Glomerular visceral epithelial cell (primary cell): ENCODE measurements at regions not wholly inside any gene's neighbourhood (a gene's known extent, or its start where the extent isn't known, plus 50 kb on each side); places are given as distances from the start of the nearest gene placed in this dataset.

Experiments
- DNase-seq: peaks from one replicate; pipeline ENCODE4 v3.0.0-alpha.2; 2016; ENCODE audit errors: extremely low spot score

DNA sequence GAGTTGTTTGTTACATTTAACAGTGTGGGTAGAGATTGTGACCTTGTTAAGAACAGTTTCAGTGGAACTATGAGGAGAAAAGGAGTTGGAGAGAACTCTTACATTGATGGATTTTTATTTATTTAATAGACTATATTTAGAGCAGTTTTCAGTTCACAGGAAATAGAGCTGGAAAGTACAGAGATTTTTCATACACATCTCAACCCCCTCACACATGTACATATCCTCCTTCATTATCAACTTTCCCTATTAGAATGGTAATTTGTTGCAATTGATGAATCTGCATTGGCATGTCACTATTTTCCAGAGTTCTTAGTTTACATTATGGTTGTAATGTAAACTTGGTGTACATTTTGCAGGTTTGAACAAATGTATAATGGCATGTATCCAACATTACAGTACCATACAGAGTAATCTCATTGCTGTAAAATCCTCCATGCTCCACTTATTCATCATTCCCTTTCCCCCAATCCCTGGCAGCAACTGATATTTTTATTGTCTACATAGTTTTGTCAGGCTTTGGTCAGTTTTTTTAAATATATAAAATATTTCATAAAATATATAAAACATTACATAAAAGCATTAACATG is 756.6 kb upstream of the DPPA4 start:
- no peak for DNase-seq

GRCh38 chr3:110099711-110100110 is 762.4 kb upstream of the DPPA4 start:
- DNase-seq, result no peak

DNA sequence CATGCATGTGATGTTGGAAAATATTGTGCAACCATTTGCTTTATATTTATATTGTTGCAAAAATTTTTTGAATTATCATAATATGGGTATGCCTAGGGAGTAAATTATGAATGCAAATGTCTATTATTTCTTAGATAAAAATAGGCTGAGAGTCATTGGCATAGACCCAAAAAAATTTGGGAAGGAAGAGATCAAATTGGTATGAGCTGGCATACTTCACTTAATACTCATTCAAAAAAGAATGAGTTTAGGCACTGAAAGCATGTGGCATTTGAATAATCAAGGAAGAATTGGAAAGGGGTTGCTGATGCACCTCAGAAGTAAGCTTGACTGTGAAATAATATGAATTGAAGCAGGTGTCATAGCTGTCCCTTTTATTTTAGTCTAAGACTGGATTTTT is 764.0 kb upstream of the DPPA4 start:
- no peak for DNase-seq

- no peak for DNase-seq
Measured at GRCh38 chr3:110106805-110107204, 769.5 kb upstream of the DPPA4 start.

- DNase-seq, result no peak
Measured at GRCh38 chr3:110123946-110124345, 786.6 kb upstream of the DPPA4 start.

GRCh38 chr3:110126065-110126464 is 788.7 kb upstream of the DPPA4 start:
- no peak for DNase-seq

GRCh38 chr3:110133971-110134370 is 796.6 kb upstream of the DPPA4 start:
- no peak for DNase-seq

DNA sequence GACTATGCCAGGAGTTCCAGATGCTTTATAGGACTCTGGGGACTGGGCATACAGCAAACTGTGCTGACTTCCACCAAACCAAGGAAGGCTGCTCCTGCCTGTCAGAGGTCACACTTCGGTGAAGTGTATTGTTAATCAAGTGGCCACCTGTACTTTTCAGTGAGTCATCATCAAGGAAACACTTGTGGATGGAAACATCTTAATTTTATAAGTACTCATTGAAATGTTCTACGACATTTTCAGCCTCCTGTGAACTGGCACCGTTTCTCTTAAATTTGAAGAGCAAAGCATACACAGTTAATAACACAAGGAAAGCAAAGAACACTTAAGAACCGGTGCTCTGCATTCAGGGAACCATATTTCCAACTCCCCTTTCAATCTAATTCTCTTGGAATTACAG is 801.7 kb upstream of the DPPA4 start:
- no peak for DNase-seq

DNA sequence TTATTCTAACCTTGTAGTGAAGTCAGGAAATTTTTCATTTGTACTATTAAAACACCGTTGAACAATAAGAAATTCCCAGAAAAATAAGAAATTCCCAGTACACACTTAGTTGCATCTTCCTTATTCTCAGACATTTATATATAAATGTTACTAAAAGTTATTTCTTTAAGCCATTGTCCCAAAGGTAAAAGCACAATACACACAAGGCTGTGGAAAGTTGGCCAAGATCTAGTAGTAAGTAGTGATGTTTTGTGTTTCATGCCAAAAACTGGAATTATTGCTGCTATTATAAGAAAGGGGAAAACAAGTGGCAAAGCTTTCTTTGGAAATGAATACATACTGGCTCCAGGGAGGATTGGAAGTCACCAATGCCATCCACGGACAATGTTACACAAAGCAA is 802.5 kb upstream of the DPPA4 start:
- DNase-seq, result no peak

- no peak for DNase-seq
Measured at GRCh38 chr3:110149763-110150162, 812.4 kb upstream of the DPPA4 start.

- DNase-seq, result no peak
Measured at GRCh38 chr3:110157221-110157620, 819.9 kb upstream of the DPPA4 start.

GRCh38 chr3:110164632-110165369 is 827.5 kb upstream of the DPPA4 start:
- no peak for DNase-seq

GRCh38 chr3:110165370-110165743 is 828.0 kb upstream of the DPPA4 start:
- no peak for DNase-seq

- DNase-seq, result no peak
Measured at GRCh38 chr3:110165753-110166152, 828.4 kb upstream of the DPPA4 start.

- DNase-seq, result no peak
Measured at GRCh38 chr3:110166791-110167190, 829.4 kb upstream of the DPPA4 start.

DNA sequence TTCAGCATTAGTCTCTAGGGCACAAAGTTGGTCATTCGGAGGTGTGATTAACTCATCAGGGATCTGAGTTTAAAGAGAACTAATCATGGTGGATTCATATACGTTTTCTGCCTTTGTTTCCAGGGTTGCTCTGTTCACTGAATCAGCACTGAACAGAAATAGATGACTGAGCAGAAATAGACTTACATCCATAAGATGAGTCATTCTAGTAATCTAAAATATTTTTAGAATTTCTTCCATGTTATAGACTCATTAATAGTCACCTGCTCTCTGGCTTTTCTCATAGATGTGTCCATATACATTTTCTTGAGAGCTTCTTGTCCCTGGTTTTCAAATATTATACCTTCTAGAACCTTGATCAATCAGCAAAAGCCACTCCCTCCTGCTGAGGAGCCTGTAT is 837.6 kb upstream of the DPPA4 start:
- DNase-seq, result no peak

DNA sequence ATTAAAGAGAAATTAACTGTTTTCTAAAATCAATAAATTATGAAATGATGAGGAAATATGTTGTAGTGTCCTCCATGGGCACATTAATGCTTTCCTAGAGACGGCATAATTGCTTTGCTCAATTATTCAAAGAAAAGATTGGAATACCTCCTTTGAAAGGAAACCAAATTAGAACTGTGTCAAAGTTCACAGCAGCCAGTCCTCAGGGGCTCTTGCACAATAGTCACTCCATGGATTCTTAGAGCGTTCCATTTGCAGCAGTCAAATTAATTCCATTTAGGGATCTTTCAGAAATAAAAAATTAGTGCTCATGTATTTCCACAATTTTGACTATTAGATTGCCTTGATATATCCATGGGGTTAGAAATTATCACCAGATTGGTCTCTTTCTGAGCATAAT is 841.6 kb upstream of the DPPA4 start:
- no peak for DNase-seq

DNA sequence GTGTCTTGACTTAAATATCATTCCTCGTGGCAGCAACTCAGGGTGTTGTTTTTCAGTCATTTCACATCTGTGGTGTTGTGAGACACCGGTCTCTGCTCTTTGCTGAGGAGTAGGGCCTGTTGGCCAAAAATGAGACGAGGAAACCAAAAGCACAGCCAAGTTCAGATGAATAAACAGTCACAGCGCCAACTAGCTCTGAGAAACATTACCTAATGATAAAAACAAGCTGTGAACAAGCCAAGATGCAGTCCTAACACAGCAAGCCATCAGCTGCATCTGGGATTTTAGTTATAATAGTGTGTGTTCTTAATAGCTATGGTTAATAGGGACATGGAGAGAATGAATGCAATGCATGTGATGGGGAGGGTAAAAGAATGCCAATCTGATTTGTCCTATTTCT is 843.4 kb upstream of the DPPA4 start:
- no peak for DNase-seq

DNA sequence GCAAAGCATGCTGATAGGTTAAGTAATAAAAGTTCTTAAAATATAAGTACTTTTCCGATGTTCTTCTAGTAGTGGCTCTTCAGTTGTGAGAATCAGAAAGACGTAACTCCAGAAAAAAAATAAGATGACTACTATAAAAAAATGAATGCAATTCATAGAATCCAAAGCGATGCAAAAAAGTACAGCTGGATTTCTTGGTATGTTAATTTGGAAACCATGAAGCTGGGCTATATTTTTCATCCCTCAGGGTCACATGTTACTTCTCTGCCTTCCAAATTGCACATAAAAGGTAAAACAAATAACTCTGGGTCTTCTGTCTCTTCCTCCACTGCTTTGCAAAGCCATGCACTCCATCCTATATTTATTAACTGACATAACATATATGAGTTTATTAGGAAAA is 843.9 kb upstream of the DPPA4 start:
- no peak for DNase-seq

- no peak for DNase-seq
Measured at GRCh38 chr3:110184536-110184935, 847.2 kb upstream of the DPPA4 start.

DNA sequence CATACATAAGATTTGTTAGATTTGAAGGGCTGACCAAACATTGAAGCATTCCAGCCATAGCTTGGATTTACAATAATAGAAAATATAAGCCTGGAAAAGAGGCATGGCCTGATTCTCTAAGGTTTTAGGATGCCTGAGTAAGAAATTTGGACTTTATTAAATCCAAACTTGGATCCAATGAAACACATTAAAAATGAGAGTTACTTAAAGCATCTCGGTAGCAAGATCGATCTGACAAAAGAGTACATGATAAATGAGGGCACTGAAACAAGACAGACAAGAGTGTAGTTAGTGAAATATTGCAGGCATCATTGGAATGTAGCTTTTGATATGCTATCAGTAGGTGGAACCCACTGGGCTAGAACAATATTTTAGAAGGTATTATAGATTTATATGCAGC is 855.7 kb upstream of the DPPA4 start:
- DNase-seq, result no peak

DNA sequence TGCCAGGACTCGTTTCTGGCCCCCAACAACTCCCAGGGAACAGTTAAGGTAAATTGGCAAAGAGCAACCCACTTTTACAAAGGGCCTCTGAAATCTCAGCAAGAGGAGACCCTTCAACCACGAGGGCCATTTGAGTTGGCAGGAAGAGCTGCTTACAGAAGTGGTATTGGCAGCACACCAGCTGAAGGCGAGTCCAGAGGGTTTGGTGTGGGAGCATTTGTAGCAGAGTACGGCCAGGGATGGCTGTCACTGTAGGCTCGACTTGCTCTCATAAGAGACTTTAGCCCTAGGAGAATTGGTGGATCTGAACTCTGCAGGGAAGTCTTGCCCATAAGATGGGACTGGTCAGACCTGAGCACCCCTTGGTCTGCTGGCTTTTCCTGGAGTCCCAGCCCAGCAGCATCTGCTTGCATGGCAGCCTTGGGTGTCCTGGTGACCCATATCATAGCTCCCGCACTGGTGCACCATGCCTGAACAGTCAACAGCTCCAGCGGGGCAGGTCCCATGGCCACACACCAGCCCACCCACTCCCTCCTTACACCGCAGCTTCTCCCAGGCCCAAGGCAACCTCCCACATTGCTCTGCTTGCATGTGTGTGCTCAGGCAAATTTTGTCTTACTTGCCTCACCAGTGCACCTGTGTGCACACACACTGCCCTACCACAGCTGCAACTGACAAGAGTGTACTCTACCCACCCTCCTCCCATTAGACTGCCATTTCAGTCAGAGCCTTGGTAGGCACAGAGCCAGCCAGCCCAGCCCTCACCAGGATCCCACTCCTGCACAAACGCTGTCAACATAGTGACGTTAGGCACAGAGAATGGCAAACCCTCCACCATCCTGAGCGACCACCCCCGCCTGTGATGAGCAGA is 861.6 kb upstream of the DPPA4 start:
- no peak for DNase-seq

- no peak for DNase-seq
Measured at GRCh38 chr3:110199588-110199943, 862.2 kb upstream of the DPPA4 start.
